H9 (cell line): ENCODE measurements at regions not wholly inside any gene's neighbourhood (a gene's known extent, or its start where the extent isn't known, plus 50 kb on each side); places are given as distances from the start of the nearest gene placed in this dataset.

Experiments
- DNase-seq: peaks from one replicate; pipeline ENCODE4 v3.0.0-alpha.2; 2017
- H2AFZ ChIP-seq: one replicate; pipeline ENCODE4 v1.6.1; 2013; ENCODE audit warnings: mild to moderate bottlenecking, low read length, control low read depth, moderate library complexity
- H2AK5ac ChIP-seq: 2 replicates; pipeline ENCODE4 v1.6.1; 2013; ENCODE audit warnings: low read length, control low read depth, mixed read lengths; ENCODE audit not compliant: insufficient read length
- H2BK120ac ChIP-seq: one replicate; pipeline ENCODE4 v1.6.1; 2013; ENCODE audit warnings: low read depth, mild to moderate bottlenecking, low read length, control low read depth, inconsistent platforms; ENCODE audit not compliant: poor library complexity, severe bottlenecking
- H2BK12ac ChIP-seq: 2 replicates; pipeline ENCODE4 v1.6.1; 2013; ENCODE audit warnings: low read length, control low read depth, mixed read lengths, low read depth; ENCODE audit not compliant: insufficient read length
- H2BK15ac ChIP-seq: 2 replicates; pipeline ENCODE4 v1.6.1; 2013; ENCODE audit warnings: low read depth, low read length, control low read depth
- H2BK20ac ChIP-seq: one replicate; pipeline ENCODE4 v1.6.1; 2013; ENCODE audit warnings: low read depth, mild to moderate bottlenecking, low read length, control low read depth, inconsistent platforms; ENCODE audit not compliant: poor library complexity, severe bottlenecking
- H2BK5ac ChIP-seq: 2 replicates; pipeline ENCODE4 v1.6.1; 2013; ENCODE audit warnings: low read length, control low read depth, mixed read lengths; ENCODE audit not compliant: insufficient read length
- H3K14ac ChIP-seq: 2 replicates; pipeline ENCODE4 v1.6.1; 2013; ENCODE audit warnings: low read length, control low read depth; ENCODE audit not compliant: insufficient read depth
- H3K18ac ChIP-seq: 2 replicates; pipeline ENCODE4 v1.6.1; 2013; ENCODE audit warnings: low read depth, mild to moderate bottlenecking, mixed read lengths, low read length, control low read depth; ENCODE audit not compliant: insufficient read length
- H3K23ac ChIP-seq: 2 replicates; pipeline ENCODE4 v1.6.1; 2013; ENCODE audit warnings: low read length, control low read depth, mixed read lengths, low read depth; ENCODE audit not compliant: insufficient read length
- H3K23me2 ChIP-seq: 2 replicates; pipeline ENCODE4 v1.6.1; 2013; ENCODE audit warnings: low read depth, mild to moderate bottlenecking, mixed read lengths, low read length, control low read depth; ENCODE audit not compliant: insufficient read length, poor library complexity, severe bottlenecking
- H3K27ac ChIP-seq: 2 replicates; pipeline ENCODE4 v1.5.1; 2013; ENCODE audit warnings: low read length, control low read depth, mixed read lengths, low read depth; ENCODE audit not compliant: insufficient read length
- H3K27me3 ChIP-seq: 2 replicates; pipeline ENCODE4 v1.6.1; 2013; ENCODE audit warnings: low read length, control low read depth, inconsistent platforms; ENCODE audit not compliant: insufficient read depth
- H3K4ac ChIP-seq: 2 replicates; pipeline ENCODE4 v1.6.1; 2013; ENCODE audit warnings: low read depth, mild to moderate bottlenecking, control low read depth, inconsistent platforms, low read length, moderate library complexity
- H3K4me1 ChIP-seq: 2 replicates; pipeline ENCODE4 v1.6.1; 2013; ENCODE audit warnings: low read length, control low read depth, inconsistent platforms; ENCODE audit not compliant: insufficient read depth
- H3K4me2 ChIP-seq: 2 replicates; pipeline ENCODE4 v1.6.1; 2013; ENCODE audit warnings: low read length, control low read depth, mixed read lengths; ENCODE audit not compliant: insufficient read length, insufficient read depth
- H3K56ac ChIP-seq: 2 replicates; pipeline ENCODE4 v1.6.1; 2013; ENCODE audit warnings: low read depth, mild to moderate bottlenecking, mixed read lengths, low read length, control low read depth; ENCODE audit not compliant: insufficient read length
- H3K79me1 ChIP-seq: 2 replicates; pipeline ENCODE4 v1.6.1; 2013; ENCODE audit warnings: low read depth, mild to moderate bottlenecking, moderate library complexity, low read length, control low read depth, inconsistent platforms; ENCODE audit not compliant: insufficient read depth, poor library complexity, severe bottlenecking
- H3K79me2 ChIP-seq: 2 replicates; pipeline ENCODE4 v1.6.1; 2013; ENCODE audit warnings: low read length, control low read depth, inconsistent platforms; ENCODE audit not compliant: insufficient read depth
- H3K9ac ChIP-seq: 2 replicates; pipeline ENCODE4 v1.6.1; 2013; ENCODE audit warnings: low read length, control low read depth, mixed read lengths; ENCODE audit not compliant: insufficient read length; ENCODE audit errors: extremely low read depth
- H3K9me3 ChIP-seq: one replicate; pipeline ENCODE4 v1.6.1; 2013; ENCODE audit warnings: low read depth, low read length, inconsistent platforms; ENCODE audit not compliant: control insufficient read depth
- H3T11ph ChIP-seq: one replicate; pipeline ENCODE4 v1.6.1; 2013; ENCODE audit warnings: mild to moderate bottlenecking, low read length, control low read depth, inconsistent platforms
- H4K20me1 ChIP-seq: one replicate; pipeline ENCODE4 v1.6.1; 2013; ENCODE audit not compliant: control insufficient read depth, insufficient read length, insufficient read depth
- H4K5ac ChIP-seq: 2 replicates; pipeline ENCODE4 v1.6.1; 2013; ENCODE audit warnings: low read depth, mild to moderate bottlenecking, mixed read lengths, low read length, control low read depth; ENCODE audit not compliant: insufficient read length
- H4K8ac ChIP-seq: replicated peaks from 2 replicates; pipeline ENCODE4 v1.6.1; 2013; ENCODE audit warnings: low read length, control low read depth, mixed read lengths, low read depth; ENCODE audit not compliant: insufficient read length
- H4K91ac ChIP-seq: 2 replicates; pipeline ENCODE4 v1.6.1; 2013; ENCODE audit warnings: low read depth, mild to moderate bottlenecking, moderate library complexity, mixed read lengths, low read length, control low read depth; ENCODE audit not compliant: insufficient read length
- H3K27ac Mint-ChIP-seq, 3 experiments: 2 replicates in 2 of 3; 3 replicates in 1 of 3; pipeline ENCODE4 v1.8.0; 2020 to 2021; ENCODE audit warnings: mixed read lengths in 3 of 3, mild to moderate bottlenecking in 1 of 3, moderate library complexity in 1 of 3
- H3K27me3 Mint-ChIP-seq: 2 replicates; pipeline ENCODE4 v1.8.0; 2021; ENCODE audit warnings: low read depth, mild to moderate bottlenecking, moderate library complexity, mixed read lengths
- H3K36me3 Mint-ChIP-seq, 3 experiments: 2 replicates in 2 of 3; 3 replicates in 1 of 3; pipeline ENCODE4 v1.8.0; 2020 to 2021; ENCODE audit warnings: low read depth in 3 of 3, mixed read lengths in 3 of 3; ENCODE audit not compliant: insufficient read depth in 1 of 3
- H3K4me1 Mint-ChIP-seq, 2 experiments: 2 replicates each; pipeline ENCODE4 v1.8.0; 2020; ENCODE audit warnings: mixed read lengths in 2 of 2
- H3K4me3 Mint-ChIP-seq, 2 experiments: 2 replicates in 1 of 2; 3 replicates in 1 of 2; pipeline ENCODE4 v1.8.0; 2020 to 2021; ENCODE audit warnings: mild to moderate bottlenecking in 2 of 2, mixed read lengths in 2 of 2, moderate library complexity in 1 of 2
- H3K9me3 Mint-ChIP-seq, 2 experiments: 2 replicates in 1 of 2; 3 replicates in 1 of 2; pipeline ENCODE4 v1.8.0; 2020; ENCODE audit warnings: mild to moderate bottlenecking in 2 of 2, mixed read lengths in 2 of 2, moderate library complexity in 1 of 2
- WGBS: extraction: QIAGEN DNeasy Blood & Tissue Kit; methylation state at CpG from one replicate; pipeline ENCODE4 v1.1.7; 2013; ENCODE audit warnings: missing lambda C conversion rate, low lambda C conversion rate, mixed read lengths; ENCODE audit not compliant: insufficient read length; ENCODE audit errors: extremely low coverage; 5-methylcytosine and 5-hydroxymethylcytosine counted together
- TF ChIP-seq, protein P1 (sequence below): fragments of 200-600 bp; sonication (generic); conservative IDR thresholded peaks from 3 replicates; pipeline ENCODE4 v1.8.0; 2021; ENCODE audit warnings: antibody characterized with exemption, mild to moderate bottlenecking

DNA sequence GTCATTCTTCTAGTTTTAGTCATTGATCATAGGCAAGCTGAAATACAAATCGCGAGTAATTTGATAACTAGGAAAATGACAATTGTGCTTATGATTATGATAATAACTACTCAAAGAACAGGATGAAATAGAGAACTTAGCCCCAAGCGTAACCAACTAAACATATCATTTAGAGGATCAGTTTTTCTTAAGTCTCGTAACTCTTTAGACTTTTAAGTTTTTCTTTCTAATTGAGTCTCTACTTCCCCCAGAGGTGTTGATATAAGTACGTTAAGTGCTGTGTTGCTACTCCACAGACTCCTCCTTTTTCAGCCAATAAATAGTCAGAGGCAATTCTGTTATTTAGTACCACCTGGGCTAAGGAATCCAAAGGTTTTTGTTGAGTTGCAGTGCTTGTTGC is 96.3 kb downstream of the NHLRC3 start:
- TF ChIP-seq, protein P1, sequence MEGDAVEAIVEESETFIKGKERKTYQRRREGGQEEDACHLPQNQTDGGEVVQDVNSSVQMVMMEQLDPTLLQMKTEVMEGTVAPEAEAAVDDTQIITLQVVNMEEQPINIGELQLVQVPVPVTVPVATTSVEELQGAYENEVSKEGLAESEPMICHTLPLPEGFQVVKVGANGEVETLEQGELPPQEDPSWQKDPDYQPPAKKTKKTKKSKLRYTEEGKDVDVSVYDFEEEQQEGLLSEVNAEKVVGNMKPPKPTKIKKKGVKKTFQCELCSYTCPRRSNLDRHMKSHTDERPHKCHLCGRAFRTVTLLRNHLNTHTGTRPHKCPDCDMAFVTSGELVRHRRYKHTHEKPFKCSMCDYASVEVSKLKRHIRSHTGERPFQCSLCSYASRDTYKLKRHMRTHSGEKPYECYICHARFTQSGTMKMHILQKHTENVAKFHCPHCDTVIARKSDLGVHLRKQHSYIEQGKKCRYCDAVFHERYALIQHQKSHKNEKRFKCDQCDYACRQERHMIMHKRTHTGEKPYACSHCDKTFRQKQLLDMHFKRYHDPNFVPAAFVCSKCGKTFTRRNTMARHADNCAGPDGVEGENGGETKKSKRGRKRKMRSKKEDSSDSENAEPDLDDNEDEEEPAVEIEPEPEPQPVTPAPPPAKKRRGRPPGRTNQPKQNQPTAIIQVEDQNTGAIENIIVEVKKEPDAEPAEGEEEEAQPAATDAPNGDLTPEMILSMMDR, result no peak
- H3K27me3 ChIP-seq, result no peaks in the 10 kb centered on the region
- H4K8ac ChIP-seq, result no peak overlapping the region
- DNase-seq, result no peak
- H2BK120ac ChIP-seq, result no peak overlapping the region
- no peaks in the 10 kb centered on the region for H3K9me3 ChIP-seq
- Mint-ChIP-seq H3K36me3 (no peaks in the 10 kb centered on the region), H3K27ac (no peak overlapping the region), H3K9me3 (no peaks in the 10 kb centered on the region; a peak in 1 of 5 replicates), H3K4me1 (peaks cover 18 to 24% of the 10 kb centered on the region in 2 experiments), H3K27me3 (no peaks in the 10 kb centered on the region), H3K4me3 (no peak overlapping the region)
- no CpG with 5 or more reads among the region's 5 CpGs for WGBS
- H3K4me2 ChIP-seq, result no peak overlapping the region
- no peak overlapping the region for H3K27ac ChIP-seq
- no peak overlapping the region for H2AFZ ChIP-seq
- H3K79me1 ChIP-seq, result no peaks in the 10 kb centered on the region
- no peaks in the 10 kb centered on the region for H3K79me2 ChIP-seq
- no peak overlapping the region for H3K9ac ChIP-seq
- no peak overlapping the region for H2BK12ac ChIP-seq
- H4K5ac ChIP-seq, result no peak overlapping the region
- no peak overlapping the region for H3K18ac ChIP-seq
- H2BK5ac ChIP-seq, result no peak overlapping the region
- no peak overlapping the region for H3K23ac ChIP-seq
- no peak overlapping the region for H3T11ph ChIP-seq
- no peaks in the 10 kb centered on the region for H3K4me1 ChIP-seq
- no peaks in the 10 kb centered on the region for H3K23me2 ChIP-seq
- no peak overlapping the region for H3K14ac ChIP-seq
- H3K56ac ChIP-seq, result no peak overlapping the region
- no peak overlapping the region for H2AK5ac ChIP-seq
- H3K4ac ChIP-seq, result no peak overlapping the region
- no peak overlapping the region for H4K91ac ChIP-seq
- no peak overlapping the region for H2BK20ac ChIP-seq
- H2BK15ac ChIP-seq, result no peak overlapping the region
- H4K20me1 ChIP-seq, result no peaks in the 10 kb centered on the region
